GM12891 (cell line): ENCODE measurements at regions not wholly inside any gene's neighbourhood (a gene's known extent, or its start where the extent isn't known, plus 50 kb on each side); places are given as distances from the start of the nearest gene placed in this dataset.

Source experiments
- DNase-seq: peaks from one replicate; pipeline ENCODE4 v3.0.0; 2011; ENCODE audit warnings: low spot score; ENCODE audit not compliant: insufficient read length
- FAIRE-seq: peaks from 2 replicates; lab custom pipeline; 2011; peaks lifted over from hg19 to GRCh38; lab: Jason Lieb, UNC
- PAX5 ChIP-seq: IDR thresholded peaks from 2 replicates; pipeline ENCODE4 v1.6.1; 2011; ENCODE audit warnings: low read length, moderate library complexity, mild to moderate bottlenecking; ENCODE audit not compliant: insufficient read depth, severe bottlenecking
- POLR2A ChIP-seq: IDR thresholded peaks from 2 replicates; pipeline ENCODE4 v1.6.1; 2011; ENCODE audit warnings: low read depth, low read length, control low read depth
- POLR2AphosphoS5 ChIP-seq: IDR thresholded peaks from 2 replicates; pipeline ENCODE4 v1.6.1; 2011; ENCODE audit warnings: low read depth, low read length, control low read depth
- POU2F2 ChIP-seq: IDR thresholded peaks from 2 replicates; pipeline ENCODE4 v1.6.1; 2011; ENCODE audit warnings: low read depth, mild to moderate bottlenecking, control low read depth, low read length, moderate library complexity
- SPI1 ChIP-seq: IDR thresholded peaks from 2 replicates; pipeline ENCODE4 v1.6.1; 2011; ENCODE audit warnings: low read depth, low read length, control low read depth
- TAF1 ChIP-seq: IDR thresholded peaks from 2 replicates; pipeline ENCODE4 v1.6.1; 2011; ENCODE audit warnings: low read depth, low read length, control low read depth

DNA sequence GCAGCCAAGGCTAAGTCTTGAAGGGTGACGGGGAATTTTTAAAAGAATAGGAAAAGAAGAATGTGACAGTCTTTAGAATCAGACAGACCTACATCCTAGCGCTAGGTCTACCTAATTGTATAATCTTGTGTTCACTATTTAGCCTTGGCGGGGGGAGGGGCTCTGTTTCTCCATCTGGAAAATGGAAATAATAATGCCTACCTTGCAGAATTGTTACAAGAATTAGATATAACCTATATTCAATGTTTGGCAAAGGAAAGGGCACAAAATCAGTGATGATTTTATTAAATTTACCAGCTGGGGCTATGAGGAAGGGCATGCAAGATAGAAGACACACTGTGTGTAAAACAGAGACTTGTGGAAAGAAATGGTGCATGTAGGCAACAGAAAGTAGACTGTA lies 154.8 kb downstream of the ZBTB18 start:
- FAIRE-seq, result no peak
- no peak for DNase-seq
- TF ChIP-seq PAX5, result no peak
- no peak for TF ChIP-seq POLR2A
- no peak for TF ChIP-seq TAF1
- TF ChIP-seq POLR2AphosphoS5, result no peak
- no peak for TF ChIP-seq POU2F2
- no peak for TF ChIP-seq SPI1

DNA sequence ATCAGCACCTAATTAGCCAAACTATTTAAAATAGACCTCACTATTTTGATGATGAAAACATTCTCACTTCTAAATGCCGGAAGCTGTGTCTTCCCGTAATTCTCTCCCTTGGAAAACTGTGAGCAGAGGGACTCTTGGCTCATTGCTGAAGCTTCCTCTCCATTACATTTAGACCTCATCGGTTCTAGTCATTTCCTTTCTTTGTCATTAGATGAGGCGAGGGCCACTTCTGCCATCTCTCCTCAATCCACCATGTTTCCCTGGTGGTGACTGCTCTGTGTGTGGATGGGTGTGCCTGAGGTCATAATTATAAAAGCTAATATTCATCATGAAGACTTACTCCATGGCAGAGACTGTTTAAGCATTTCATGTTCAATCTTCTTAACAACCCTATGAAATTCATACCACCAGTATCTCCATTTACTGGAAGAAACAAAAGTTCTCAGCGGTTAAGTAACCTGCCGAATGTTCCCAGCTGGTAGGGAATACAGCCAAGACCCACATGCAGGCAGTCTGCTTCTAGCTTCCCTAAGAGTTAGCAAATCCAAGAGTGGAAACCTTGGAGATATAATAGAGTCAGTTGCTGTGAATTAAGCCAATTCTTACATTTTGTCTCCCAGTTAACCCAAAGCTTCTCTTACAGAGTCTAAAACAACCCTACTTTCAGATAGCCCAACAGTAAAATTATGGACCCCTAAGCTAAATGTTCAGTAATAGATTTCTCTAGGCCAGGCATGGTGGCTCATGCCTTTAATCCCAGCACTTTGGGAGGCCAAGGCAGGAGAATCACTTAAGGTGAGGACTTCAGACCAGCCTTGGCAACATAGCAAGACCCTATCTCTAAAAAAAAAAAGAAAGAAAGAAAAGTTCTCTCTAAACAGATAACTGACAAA lies 156.2 kb downstream of the ZBTB18 start:
- DNase-seq (no peak), FAIRE-seq (no peak)
- no peak for TF ChIP-seq TAF1
- TF ChIP-seq PAX5, result no peak
- no peak for TF ChIP-seq SPI1
- no peak for TF ChIP-seq POU2F2
- no peak for TF ChIP-seq POLR2AphosphoS5
- TF ChIP-seq POLR2A, result no peak

- TF ChIP-seq POU2F2 (no peak), POLR2AphosphoS5 (no peak), PAX5 (no peak)
- DNase-seq (no peak), FAIRE-seq (no peak)
Observed at GRCh38 chr1:244207935-244208244, 156.8 kb downstream of the ZBTB18 start.

- no peak for FAIRE-seq
Observed at GRCh38 chr1:244209955-244210354, 158.9 kb downstream of the ZBTB18 start.

DNA sequence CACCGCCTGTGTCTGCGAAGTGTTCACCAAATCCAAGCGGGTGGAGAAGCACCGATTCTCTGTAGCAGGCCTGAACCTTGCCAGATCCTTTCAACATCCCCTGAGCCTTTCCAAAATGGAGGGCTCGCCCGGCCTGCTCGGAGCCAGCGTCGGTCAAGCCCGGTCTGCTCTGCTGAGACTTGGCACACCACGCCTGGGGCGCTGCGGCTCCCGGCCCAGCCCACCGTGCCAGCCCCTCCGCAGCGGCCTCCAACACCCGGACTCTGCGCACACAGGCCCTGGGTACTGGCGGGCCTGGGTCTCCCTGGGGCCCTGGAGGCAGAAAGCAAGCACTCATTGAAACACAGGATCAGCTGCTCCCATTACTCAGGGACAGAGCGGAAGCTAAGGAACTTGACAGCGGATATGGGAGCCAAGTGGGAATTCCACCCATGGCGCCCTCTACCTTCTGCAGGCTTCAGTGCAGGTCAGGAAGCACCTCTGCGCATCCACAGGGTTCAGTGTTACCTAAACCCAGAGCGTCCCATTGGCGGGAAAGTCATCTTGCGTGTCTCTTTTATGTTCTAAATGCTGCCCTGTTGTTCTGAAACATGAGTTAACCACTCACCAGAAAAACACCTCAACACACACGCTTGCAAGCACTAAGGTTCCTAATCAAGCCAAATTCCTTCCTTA lies 159.9 kb downstream of the ZBTB18 start:
- FAIRE-seq (no peak), DNase-seq (no peak)
- TF ChIP-seq POLR2AphosphoS5 (no peak), POLR2A (no peak), SPI1 (no peak), PAX5 (no peak), POU2F2 (no peak), TAF1 (no peak)

More at GRCh38 chr1:244209955-244210354, 158.9 kb downstream of the ZBTB18 start:
- no peak for DNase-seq
- TF ChIP-seq PAX5, result no peak
- peak; percentile 66 for TF ChIP-seq SPI1

- DNase-seq (no peak), FAIRE-seq (no peak)
- no peak for TF ChIP-seq POLR2AphosphoS5
- no peak for TF ChIP-seq TAF1
- TF ChIP-seq POLR2A, result no peak
- no peak for TF ChIP-seq POU2F2
- no peak for TF ChIP-seq SPI1
- TF ChIP-seq PAX5, result no peak
Observed at GRCh38 chr1:244211559-244211944, 160.5 kb downstream of the ZBTB18 start.

- TF ChIP-seq POU2F2, result no peak
- TF ChIP-seq TAF1, result no peak
- no peak for TF ChIP-seq SPI1
- TF ChIP-seq POLR2AphosphoS5, result no peak
- no peak for TF ChIP-seq PAX5
- TF ChIP-seq POLR2A, result no peak
- FAIRE-seq (no peak), DNase-seq (no peak)
Observed at GRCh38 chr1:244212219-244212618, 161.1 kb downstream of the ZBTB18 start.

GRCh38 chr1:244212797-244213475 lies 161.9 kb downstream of the ZBTB18 start:
- FAIRE-seq (no peak), DNase-seq (no peak)
- TF ChIP-seq POLR2AphosphoS5, result no peak
- no peak for TF ChIP-seq TAF1
- no peak for TF ChIP-seq POU2F2
- TF ChIP-seq PAX5, result no peak
- no peak for TF ChIP-seq SPI1
- no peak for TF ChIP-seq POLR2A

- FAIRE-seq (no peak), DNase-seq (no peak)
- TF ChIP-seq POU2F2 (no peak), PAX5 (no peak), SPI1 (no peak), POLR2AphosphoS5 (no peak), POLR2A (no peak), TAF1 (no peak)
Observed at GRCh38 chr1:244214009-244214967, 163.2 kb downstream of the ZBTB18 start.
